VCaP (cell line): ENCODE measurements at regions not wholly inside any gene's neighbourhood (a gene's known extent, or its start where the extent isn't known, plus 50 kb on each side); places are given as distances from the start of the nearest gene placed in this dataset.

Source experiments
- H3K27ac ChIP-seq: fragments of 450-650 bp; 2 replicates; pipeline ENCODE4 v1.5.1; 2017
- CTCF ChIP-seq: fragments of 450-650 bp; conservative IDR thresholded peaks from 2 replicates; pipeline ENCODE4 v1.5.1; 2017; ENCODE audit warnings: mild to moderate bottlenecking, moderate library complexity

DNA sequence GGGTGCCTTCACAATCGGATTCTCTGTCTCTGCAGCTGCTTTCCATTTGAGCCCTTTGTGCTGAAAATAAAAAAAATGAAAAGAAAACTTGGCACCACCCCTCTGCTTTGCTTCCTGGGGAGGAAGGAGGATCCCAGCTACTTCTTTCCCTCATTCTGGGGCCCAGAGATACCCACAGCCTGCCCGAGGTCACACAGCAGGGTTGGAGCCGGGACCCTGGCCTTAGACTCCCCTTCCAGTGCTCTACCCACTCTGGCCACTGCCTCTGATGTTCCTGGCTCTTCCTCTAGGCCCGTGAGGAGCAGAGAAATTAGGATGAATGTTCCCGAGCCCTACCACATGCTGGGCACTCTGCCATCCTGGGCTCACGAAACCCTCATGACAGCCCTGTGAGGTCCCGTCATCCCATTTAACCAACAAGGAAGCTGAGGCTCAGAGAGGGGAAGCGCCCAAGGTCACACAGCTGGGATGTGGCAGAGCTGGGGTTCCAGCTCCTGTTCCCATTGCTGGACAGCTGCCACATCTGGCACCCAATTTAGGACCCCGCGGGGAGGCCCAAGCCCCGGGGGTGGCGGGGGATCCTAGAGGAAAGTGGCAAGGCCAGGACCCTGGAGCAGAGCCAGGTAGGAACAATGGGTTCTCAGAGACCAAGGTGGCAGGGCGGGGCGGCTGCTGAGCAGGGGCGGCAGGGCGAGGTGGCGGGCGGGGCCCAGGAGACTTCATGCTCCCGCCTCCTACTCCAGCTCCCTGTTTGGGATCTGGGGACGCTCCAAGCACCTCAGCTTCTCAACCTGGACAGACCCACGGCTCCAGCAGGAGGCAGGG is 76.6 kb downstream of the CEBPB start:
- TF ChIP-seq CTCF = no peak
- no peak overlapping the region for H3K27ac ChIP-seq

DNA sequence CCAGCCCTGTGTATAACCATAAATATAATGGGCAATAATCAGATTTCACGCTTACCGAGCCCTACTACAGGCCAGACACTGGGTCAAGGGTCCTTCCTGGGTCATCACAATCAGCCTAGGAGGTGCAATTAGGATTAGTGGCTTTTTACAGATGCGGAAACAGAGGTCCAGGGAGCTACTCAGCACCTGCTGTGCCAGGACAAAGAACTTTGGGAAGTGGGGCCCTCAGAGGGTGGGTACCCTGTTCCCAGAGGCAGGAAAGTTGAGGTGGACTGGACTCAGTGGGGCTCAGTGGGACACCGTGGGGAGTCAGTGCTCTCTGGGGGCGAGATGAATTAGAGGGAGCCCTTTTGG is 77.2 kb downstream of the CEBPB start:
- TF ChIP-seq CTCF = no peak
- no peak overlapping the region for H3K27ac ChIP-seq

- H3K27ac ChIP-seq = no peak overlapping the region
- TF ChIP-seq CTCF = no peak
Observed at GRCh38 chr20:50269091-50270033, 78.7 kb downstream of the CEBPB start.

- TF ChIP-seq CTCF = no peak
- H3K27ac ChIP-seq = no peak overlapping the region
Observed at GRCh38 chr20:50270034-50270395, 79.4 kb downstream of the CEBPB start.

DNA sequence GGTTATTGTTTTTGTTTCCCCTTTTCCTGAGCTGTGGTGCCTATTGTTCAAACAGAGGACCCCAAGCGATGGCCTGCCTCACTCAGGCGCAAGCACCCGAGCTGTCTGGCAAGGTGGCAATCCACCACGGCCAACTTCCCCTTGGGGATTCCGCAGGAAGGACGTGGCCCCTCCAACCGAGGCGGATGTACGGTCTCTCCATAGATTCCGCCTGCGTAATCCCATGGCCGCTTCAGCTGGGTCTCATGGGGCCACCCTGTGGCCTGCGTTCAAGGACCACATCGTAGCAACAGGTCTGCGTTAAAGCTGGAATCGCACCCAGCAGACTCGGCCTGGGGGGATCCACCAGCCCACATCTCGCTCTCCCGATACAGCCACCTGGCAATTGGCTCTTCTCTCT is 79.9 kb downstream of the CEBPB start:
- TF ChIP-seq CTCF = no peak
- H3K27ac ChIP-seq = no peak overlapping the region

DNA sequence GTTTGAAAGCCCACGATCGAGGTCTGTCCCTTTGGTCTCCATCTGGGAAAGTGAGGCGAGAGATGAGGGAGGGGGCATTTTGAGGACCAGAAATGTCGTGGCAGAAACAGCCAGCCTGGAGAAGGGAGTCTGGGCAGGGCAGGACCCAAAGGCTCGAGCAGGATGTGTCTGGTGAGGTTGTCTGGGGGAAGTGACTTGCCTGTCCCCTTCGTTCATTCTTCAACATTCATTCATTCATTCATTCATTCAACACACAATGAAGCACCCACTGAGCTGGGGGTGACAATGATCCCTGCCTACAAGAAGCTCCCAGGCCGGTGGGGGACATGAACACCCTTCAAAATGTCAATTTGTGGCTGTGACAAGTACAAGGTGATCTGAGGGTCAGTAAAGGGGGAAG is 80.5 kb downstream of the CEBPB start:
- no peak overlapping the region for H3K27ac ChIP-seq
- TF ChIP-seq CTCF = no peak

- no peak for TF ChIP-seq CTCF
- H3K27ac ChIP-seq = no peak overlapping the region
Observed at GRCh38 chr20:50271612-50272011, 81.0 kb downstream of the CEBPB start.
